AG20443 (cell line): ENCODE measurements at regions not wholly inside any gene's neighbourhood (a gene's known extent, or its start where the extent isn't known, plus 50 kb on each side); places are given as distances from the start of the nearest gene placed in this dataset.
"Not testable (repeated sequence)": the region's sequence is repeated elsewhere in the genome, so short reads cannot be mapped to it uniquely, and the experiment has no call there.

Experiments
- DNase-seq: peaks from one replicate; pipeline ENCODE4 v3.0.0; 2012; ENCODE audit warnings: low spot score, mixed read lengths

- not testable (repeated sequence) for DNase-seq
Measured at GRCh38 chr10:46095943-46096342, 49.9 kb upstream of the MSMB start.

GRCh38 chr10:46096446-46096845 is 50.4 kb upstream of the MSMB start:
- peak; percentile 58 for DNase-seq

- DNase-seq: no peak
Measured at GRCh38 chr10:46096909-46097575, 51.0 kb upstream of the MSMB start.

- no peak for DNase-seq
Measured at GRCh38 chr10:46097576-46098317, 51.7 kb upstream of the MSMB start.

GRCh38 chr10:46098386-46098785 is 52.3 kb upstream of the MSMB start:
- no peak for DNase-seq

DNA sequence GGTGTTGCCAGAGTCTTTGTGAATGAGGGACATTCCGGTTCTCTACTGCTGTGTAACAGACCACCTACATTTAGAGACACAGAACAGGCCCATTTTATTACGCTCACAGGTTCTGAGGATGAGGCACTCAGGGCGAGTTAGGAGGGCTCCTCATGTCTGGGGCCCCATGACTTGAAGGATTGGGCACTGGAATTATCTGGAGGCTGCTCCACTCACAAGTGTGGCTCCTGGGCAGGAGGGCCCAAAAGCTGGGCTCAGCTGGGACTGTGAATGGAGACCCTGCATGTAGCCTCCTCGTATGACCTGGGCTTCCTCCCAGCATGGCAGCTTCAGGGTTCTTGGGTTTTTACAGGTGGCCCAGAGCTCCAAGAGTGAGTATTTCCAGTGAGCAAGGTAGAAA is 52.9 kb upstream of the MSMB start:
- not testable (repeated sequence) for DNase-seq

- DNase-seq: no peak
Measured at GRCh38 chr10:46104071-46104585, 58.1 kb upstream of the MSMB start.

DNA sequence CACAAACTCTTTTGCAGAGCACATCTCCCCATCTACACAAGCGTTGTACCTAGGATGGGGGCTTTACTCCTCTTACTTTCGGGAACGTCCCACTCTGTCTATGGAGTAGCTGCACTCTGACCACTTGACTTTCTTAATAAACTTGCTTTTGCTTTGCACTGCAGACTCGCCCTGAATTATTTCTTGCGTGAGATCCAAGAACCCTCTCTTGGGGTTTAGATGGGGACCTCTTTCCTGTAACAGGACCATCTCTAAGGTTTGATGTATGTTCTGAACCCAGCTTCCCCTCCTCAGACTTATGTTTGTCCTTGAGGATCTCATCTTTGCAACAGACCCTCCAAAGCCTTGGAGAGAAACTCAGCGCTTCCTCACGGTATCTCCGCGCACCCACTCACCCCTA is 59.3 kb upstream of the MSMB start:
- DNase-seq: not testable (repeated sequence)

DNA sequence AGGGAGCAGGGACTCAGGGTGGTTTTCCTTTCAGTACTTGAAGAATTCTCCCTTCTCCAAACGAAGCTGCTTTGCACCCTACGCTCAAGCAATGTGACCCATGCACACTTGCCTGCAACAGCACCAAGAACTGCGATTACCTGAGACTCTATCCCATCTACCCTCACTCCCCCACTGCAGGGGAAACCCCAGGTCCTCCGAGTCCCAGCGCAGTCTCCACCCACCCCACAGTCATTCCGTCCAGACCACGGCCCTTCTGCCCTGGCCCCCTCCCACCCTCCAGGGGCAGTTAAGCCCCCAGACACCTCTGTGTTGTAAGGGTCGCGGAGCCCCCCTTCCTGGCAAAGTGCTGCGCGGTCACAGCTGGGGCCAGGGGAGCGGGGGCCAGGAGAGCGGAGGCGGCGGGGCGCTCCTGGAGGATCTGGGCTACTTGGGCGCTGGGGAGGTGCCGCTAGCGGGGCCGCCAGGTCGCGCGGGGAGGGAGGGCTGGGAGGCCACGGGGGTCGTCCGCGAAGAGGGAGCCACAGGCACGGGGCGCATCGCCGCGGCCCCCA is 59.9 kb upstream of the MSMB start:
- not testable (repeated sequence) for DNase-seq

DNA sequence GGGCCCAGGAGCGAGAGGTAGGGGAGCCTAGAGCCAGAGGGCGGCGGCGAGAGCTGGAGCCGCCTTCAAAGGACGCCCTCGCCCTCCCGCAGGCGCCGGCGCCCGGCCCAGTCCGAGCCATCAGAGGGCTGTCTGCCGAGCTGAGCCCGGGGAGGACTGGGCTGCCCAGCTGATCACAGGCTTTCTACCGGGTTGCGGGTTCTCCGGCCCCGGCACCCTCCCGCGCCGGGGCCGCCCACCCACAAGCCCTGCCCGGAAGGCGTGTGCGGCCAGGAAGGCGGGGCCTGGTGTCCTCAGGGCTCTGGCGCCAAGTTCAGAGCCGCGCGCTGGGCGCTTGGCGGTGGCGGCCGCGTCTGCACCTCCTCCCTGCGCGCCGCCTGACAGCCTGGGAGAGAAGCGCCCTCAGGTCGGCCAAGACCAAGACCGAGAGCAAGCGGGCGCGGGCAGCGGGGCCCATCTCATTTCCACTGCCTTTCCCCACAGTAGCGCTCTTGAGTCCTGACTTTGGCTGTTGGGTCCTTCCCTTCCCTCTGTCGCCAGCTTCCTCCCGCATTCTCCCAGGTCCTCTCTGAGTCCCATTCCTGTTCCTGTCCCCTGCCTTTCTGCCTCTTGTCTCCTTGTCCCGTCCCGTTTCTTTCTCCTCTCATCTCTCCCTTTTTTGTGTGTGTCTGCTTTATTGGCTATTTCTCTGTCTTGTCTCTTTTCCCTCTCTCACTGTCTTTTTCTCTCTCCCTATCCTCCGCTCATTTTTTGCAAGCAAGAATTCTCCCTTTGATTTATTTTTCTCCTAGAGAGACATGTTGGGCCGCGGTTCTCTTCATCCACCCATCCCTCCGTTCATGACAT is 60.6 kb upstream of the MSMB start:
- DNase-seq: peak; percentile 80

- not testable (repeated sequence) for DNase-seq
Measured at GRCh38 chr10:46108158-46108499, 62.1 kb upstream of the MSMB start.

GRCh38 chr10:46154271-46154670 is 108.2 kb upstream of the MSMB start:
- DNase-seq: not testable (repeated sequence)

DNA sequence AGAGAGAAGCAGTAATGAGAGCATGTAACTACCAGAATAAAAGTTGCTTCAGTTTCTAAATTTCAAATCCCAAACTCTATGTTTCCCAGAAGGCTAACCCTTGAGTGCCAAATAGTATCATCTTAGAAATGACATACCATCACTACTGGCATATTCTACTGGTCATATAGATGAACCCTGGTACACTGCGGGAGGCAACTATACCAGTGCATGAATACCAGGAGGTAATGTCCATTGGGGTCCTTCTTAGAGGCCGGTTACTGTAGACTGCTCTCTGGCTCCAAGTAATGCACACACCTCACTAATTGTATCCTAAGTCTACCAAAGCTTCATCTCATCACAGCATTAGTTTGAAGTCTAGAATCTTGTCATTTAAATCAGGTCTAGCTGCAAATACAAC is 108.6 kb upstream of the MSMB start:
- not testable (repeated sequence) for DNase-seq

GRCh38 chr10:46156866-46157265 is 110.8 kb upstream of the MSMB start:
- not testable (repeated sequence) for DNase-seq

GRCh38 chr10:46169736-46170135 is 117.1 kb upstream of the ANTXRL start:
- no peak for DNase-seq

- no peak for DNase-seq
Measured at GRCh38 chr10:46170789-46171188, 116.0 kb upstream of the ANTXRL start.

GRCh38 chr10:46171661-46172060 is 115.1 kb upstream of the ANTXRL start:
- DNase-seq: no peak

DNA sequence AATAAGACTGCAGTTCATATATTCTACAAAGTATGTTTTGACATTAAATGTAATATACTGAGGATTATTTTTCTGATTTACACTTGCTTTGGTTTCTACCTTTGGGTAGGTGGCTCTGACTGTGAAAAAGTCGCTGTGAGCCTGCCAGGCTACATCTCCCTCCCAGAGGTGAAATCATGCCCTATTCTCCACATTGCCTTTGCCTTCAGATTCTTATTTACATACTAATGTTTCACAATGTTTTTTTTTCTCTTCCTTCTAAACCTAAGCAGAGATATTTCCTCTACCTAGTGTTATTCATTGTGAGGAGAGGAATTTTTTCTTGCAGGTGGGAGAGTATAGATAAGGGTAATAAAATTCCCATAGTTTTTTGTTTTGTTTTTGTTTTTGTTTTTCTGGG is 111.5 kb upstream of the ANTXRL start:
- no peak for DNase-seq

GRCh38 chr10:46175831-46176230 is 111.0 kb upstream of the ANTXRL start:
- no peak for DNase-seq

GRCh38 chr10:46187431-46187830 is 99.4 kb upstream of the ANTXRL start:
- DNase-seq: not testable (repeated sequence)

DNA sequence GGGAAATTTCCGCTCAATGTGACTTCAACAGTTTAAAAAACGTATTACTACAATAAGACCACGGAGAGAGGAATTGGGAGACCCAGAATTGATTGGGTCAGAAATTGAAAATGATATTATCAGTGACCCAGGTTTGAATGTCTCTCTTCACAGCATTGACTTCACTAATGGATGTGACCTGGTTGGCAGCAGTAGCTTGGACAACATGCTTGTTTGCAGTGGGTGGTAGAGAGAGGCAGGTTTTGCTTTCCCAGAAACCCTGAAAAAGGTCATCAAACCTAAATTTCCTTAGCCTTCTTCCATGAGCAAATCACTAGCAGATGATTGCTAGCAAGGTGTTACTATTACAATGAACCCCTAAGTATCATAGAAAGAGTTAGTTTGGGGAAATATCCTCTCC is 89.7 kb upstream of the ANTXRL start:
- DNase-seq: no peak

- DNase-seq: no peak
Measured at GRCh38 chr10:46198516-46198915, 88.3 kb upstream of the ANTXRL start.
